Peyer's patch (tissue), 4 donors: ENCODE measurements at regions not wholly inside any gene's neighbourhood (a gene's known extent, or its start where the extent isn't known, plus 50 kb on each side); places are given as distances from the start of the nearest gene placed in this dataset.
"Not testable (repeated sequence)": the region's sequence is repeated elsewhere in the genome, so short reads cannot be mapped to it uniquely, and the experiment has no call there.

Experiments
- DNase-seq, 3 donors: peaks; one replicate each; pipeline ENCODE4 v3.0.0-alpha.2; 2017 to 2019
- H3K27ac ChIP-seq, 4 donors: fragments of 200-600 bp; sonication (generic); one replicate each; pipeline ENCODE4 v1.5.1; 2016 to 2019
- H3K27me3 ChIP-seq, 2 donors: fragments of 200-600 bp; sonication (generic); one replicate each; pipeline ENCODE4 v1.5.1; 2019
- H3K36me3 ChIP-seq, 3 donors: fragments of 200-600 bp; sonication (generic); one replicate each; pipeline ENCODE4 v1.5.1; 2016 to 2019
- H3K4me1 ChIP-seq, 4 donors: fragments of 200-600 bp; sonication (generic); one replicate each; pipeline ENCODE4 v1.5.1; 2016 to 2019
- H3K4me3 ChIP-seq, 4 donors: fragments of 200-600 bp; sonication (generic); 1 replicate in 3 of 4; 2 replicates in 1 of 4; pipeline ENCODE4 v1.5.1; 2016 to 2019; ENCODE audit warnings: mild to moderate bottlenecking in 1 of 4
- H3K9me3 ChIP-seq, 4 donors: fragments of 200-600 bp; sonication (generic); one replicate each; pipeline ENCODE4 v1.5.1; 2016 to 2019; ENCODE audit warnings: mild to moderate bottlenecking in 1 of 4
- POLR2A ChIP-seq, 2 donors: fragments of 450-650 bp; IDR thresholded peaks; one replicate each; pipeline ENCODE4 v1.5.1; 2017; ENCODE audit warnings: antibody characterized with exemption in 2 of 2, mild to moderate bottlenecking in 2 of 2, moderate library complexity in 2 of 2
- TF ChIP-seq, protein P1 (sequence below), 6 experiments: fragments of 450-650 bp in 4 of 6; fragments of 200-600 bp in 2 of 6; sonication (generic) in 1 of 6; IDR thresholded peaks; one replicate each; pipeline ENCODE4 v1.5.1; 2017 to 2019; ENCODE audit warnings: antibody characterized with exemption in 6 of 6, mild to moderate bottlenecking in 3 of 6, moderate library complexity in 1 of 6

DNA sequence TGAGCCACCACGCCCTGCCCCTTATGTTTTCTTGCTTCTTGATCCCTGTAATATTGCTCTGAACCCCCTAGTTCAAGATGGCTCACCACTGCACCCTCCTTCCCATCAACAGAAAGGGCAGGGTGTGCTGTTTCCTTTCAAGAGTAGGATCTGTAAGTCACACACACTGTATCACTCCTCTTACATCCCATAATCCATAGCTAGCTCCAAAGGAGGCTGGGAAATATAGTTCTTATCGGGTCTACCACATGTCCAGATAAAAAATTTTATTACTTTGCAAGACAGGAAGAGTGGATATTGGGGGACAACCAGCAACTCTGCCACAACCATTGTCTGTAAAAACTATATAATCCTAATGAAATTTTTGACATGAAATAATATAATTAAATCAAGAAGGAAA is 79.6 kb downstream of the C9orf50 start:
- Histone ChIP-seq H3K9me3 (no peaks in the 10 kb centered on the region), H3K4me3 (no peak overlapping the region), H3K27me3 (no peaks in the 10 kb centered on the region), H3K4me1 (no peaks in the 10 kb centered on the region), H3K36me3 (no peaks in the 10 kb centered on the region), H3K27ac (no peak overlapping the region)
- TF ChIP-seq, protein P1, sequence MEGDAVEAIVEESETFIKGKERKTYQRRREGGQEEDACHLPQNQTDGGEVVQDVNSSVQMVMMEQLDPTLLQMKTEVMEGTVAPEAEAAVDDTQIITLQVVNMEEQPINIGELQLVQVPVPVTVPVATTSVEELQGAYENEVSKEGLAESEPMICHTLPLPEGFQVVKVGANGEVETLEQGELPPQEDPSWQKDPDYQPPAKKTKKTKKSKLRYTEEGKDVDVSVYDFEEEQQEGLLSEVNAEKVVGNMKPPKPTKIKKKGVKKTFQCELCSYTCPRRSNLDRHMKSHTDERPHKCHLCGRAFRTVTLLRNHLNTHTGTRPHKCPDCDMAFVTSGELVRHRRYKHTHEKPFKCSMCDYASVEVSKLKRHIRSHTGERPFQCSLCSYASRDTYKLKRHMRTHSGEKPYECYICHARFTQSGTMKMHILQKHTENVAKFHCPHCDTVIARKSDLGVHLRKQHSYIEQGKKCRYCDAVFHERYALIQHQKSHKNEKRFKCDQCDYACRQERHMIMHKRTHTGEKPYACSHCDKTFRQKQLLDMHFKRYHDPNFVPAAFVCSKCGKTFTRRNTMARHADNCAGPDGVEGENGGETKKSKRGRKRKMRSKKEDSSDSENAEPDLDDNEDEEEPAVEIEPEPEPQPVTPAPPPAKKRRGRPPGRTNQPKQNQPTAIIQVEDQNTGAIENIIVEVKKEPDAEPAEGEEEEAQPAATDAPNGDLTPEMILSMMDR (IDR thresholded peaks at IDR 0.05) = no peak
- no peak for TF ChIP-seq POLR2A (IDR thresholded peaks at IDR 0.05)
- DNase-seq = no peak

DNA sequence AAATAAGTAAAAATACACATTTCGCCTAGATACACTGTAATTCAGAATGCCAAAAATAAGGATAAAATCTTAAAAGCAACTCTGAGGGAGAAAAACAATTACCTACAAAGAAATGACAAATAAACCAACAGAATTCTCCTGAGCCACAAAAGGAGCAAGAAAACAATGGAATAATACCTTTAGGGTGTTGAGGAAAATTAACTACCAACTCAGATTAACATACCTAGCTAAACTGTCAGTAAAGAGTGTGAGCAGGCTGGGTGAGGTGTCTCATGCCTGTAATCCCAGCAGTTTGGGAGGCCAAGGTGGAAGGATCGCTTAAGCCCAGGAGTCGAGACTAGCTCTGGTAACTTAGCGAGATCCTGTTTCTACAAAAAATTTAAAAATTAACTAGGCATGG is 81.5 kb downstream of the C9orf50 start:
- no peaks in the 10 kb centered on the region for H3K36me3 ChIP-seq
- TF ChIP-seq, protein P1 (IDR thresholded peaks at IDR 0.05) = no peak
- no peak for TF ChIP-seq POLR2A (IDR thresholded peaks at IDR 0.05)
- no peak overlapping the region for H3K4me3 ChIP-seq

DNA sequence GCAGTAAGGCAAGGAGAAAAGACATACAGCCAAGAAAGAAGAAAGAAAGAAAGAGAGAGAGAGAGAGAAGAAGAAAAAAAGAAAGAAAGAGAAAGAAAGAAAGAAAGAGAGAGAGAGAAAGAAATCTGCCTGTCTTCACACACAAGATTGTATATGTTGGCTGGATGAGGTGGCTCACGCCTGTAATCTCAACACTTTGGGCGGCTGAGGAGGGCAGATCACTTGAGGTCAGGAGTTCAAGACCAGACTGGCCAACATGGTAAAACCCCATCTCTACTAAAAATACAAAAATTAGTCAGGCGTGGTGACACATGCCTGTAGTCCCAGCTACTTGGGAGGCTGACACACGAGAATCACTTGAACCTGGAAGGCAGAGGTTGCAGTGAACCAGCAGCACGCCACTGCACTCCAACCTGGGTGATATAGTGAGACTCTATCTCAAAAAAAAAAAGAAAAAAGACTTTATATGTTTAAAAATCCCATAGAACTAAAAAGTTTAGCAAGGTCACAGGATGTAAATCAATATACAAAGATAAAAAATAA is 89.0 kb downstream of the C9orf50 start:
- not testable (repeated sequence) for H3K27ac ChIP-seq, H3K36me3 ChIP-seq, DNase-seq, H3K4me1 ChIP-seq, H3K9me3 ChIP-seq, H3K4me3 ChIP-seq, H3K27me3 ChIP-seq

More for the DNA sequence above, 81.5 kb downstream of the C9orf50 start:
- Histone ChIP-seq H3K27ac (no peak overlapping the region), H3K27me3 (no peaks in the 10 kb centered on the region), H3K9me3 (no peaks in the 10 kb centered on the region), H3K4me1 (no peaks in the 10 kb centered on the region)
- no peak for DNase-seq

- H3K4me3 ChIP-seq, H3K9me3 ChIP-seq, H3K27me3 ChIP-seq, H3K27ac ChIP-seq, DNase-seq, H3K4me1 ChIP-seq, H3K36me3 ChIP-seq: not testable (repeated sequence)
Observed at GRCh38 chr9:129527955-129528354, 92.9 kb downstream of the C9orf50 start.

DNA sequence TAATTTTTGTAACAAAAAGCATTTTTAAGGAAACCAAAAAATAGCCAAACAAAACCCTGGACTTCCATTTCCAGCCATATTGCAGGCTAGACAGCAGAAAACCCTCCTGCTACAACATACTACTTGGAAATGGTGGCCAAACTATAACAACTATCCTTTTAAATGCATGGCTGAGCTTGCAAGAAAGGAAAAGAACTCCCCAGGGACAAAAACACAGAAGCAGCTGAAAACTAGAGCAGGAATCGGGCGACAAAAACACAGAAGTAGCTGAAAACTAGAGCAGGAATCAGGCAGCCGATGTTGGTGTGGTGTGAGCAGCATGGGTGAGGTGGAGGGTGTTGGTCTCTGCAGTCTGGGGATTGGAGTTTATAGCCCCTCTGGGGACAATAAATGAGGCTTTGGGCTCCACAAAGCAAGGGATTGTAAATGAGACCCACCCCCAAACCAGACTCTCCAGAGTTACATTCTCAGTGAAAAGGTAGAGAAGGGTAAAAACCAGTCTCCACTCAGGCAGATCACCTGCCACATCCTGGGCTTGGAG is 95.2 kb downstream of the C9orf50 start:
- no peaks in the 10 kb centered on the region for H3K9me3 ChIP-seq
- no peaks in the 10 kb centered on the region for H3K4me1 ChIP-seq
- H3K27ac ChIP-seq = no peak overlapping the region
- H3K36me3 ChIP-seq = no peaks in the 10 kb centered on the region
- no peaks in the 10 kb centered on the region for H3K27me3 ChIP-seq
- H3K4me3 ChIP-seq = no peak overlapping the region
- no peak for DNase-seq
- TF ChIP-seq, protein P1 (IDR thresholded peaks at IDR 0.05) = no peak
- TF ChIP-seq POLR2A (IDR thresholded peaks at IDR 0.05) = no peak

GRCh38 chr9:129524582-129525270 is 96.2 kb downstream of the C9orf50 start:
- no peaks in the 10 kb centered on the region for H3K9me3 ChIP-seq
- H3K36me3 ChIP-seq = no peaks in the 10 kb centered on the region
- no peaks in the 10 kb centered on the region for H3K4me1 ChIP-seq
- H3K27ac ChIP-seq = no peak overlapping the region
- H3K27me3 ChIP-seq = no peaks in the 10 kb centered on the region
- H3K4me3 ChIP-seq = no peak overlapping the region
- DNase-seq = no peak
- TF ChIP-seq POLR2A (IDR thresholded peaks at IDR 0.05) = no peak

DNA sequence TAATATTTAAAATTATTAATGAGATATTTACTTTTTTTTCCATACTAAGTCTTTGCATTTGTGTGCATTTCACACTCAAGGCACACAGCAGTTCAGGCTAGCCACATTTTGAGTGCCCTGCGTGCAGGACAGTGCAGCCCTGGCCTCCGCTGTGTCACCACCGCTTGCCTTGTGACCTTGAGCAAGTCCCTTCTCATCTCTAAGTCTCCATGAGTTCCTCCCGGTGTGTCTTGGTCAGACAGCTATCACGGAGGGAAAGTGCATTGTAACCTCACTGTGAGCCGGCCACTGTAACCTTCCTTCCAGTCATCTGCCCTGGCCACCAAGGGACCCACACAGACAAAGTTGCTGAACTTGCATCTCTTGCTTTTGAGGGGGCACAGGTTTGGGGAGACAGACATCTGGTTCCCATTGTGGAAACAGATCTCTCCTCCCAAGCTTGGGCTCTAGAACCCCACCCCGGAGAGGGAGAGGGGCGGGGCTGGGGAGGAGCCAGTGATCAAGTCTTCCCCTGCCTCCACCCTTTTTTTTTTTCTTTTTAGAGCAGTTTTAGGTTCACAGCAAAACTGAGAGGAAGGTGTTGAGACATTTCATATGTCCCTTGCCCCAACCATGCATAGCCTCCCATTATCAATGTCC is 96.8 kb downstream of the C9orf50 start:
- Histone ChIP-seq H3K36me3 (no peaks in the 10 kb centered on the region), H3K4me1 (no peaks in the 10 kb centered on the region), H3K9me3 (no peaks in the 10 kb centered on the region), H3K27me3 (no peaks in the 10 kb centered on the region), H3K4me3 (no peak overlapping the region), H3K27ac (no peak overlapping the region)
- DNase-seq = no peak
- TF ChIP-seq, protein P1 (IDR thresholded peaks at IDR 0.05) = no peak
- no peak for TF ChIP-seq POLR2A (IDR thresholded peaks at IDR 0.05)
